Erythroblast (primary cell): ENCODE measurements at regions not wholly inside any gene's neighbourhood (a gene's known extent, or its start where the extent isn't known, plus 50 kb on each side); places are given as distances from the start of the nearest gene placed in this dataset.
"Not testable (repeated sequence)": the region's sequence is repeated elsewhere in the genome, so short reads cannot be mapped to it uniquely, and the experiment has no call there.

Experiments
- GATA1 ChIP-seq: IDR thresholded peaks from 2 replicates; pipeline ENCODE4 v1.6.1; 2011; ENCODE audit warnings: low read depth, mild to moderate bottlenecking, control low read depth, low read length, moderate library complexity
- POLR2A ChIP-seq: IDR thresholded peaks from 2 replicates; pipeline ENCODE4 v1.6.1; 2011; ENCODE audit warnings: mild to moderate bottlenecking, low read length

GRCh38 chr3:174587137-174587536 lies 272.0 kb upstream of the NAALADL2 start:
- TF ChIP-seq POLR2A, GATA1: not testable (repeated sequence)
